Neural progenitor cell (in vitro differentiated cells): ENCODE measurements at regions not wholly inside any gene's neighbourhood (a gene's known extent, or its start where the extent isn't known, plus 50 kb on each side); places are given as distances from the start of the nearest gene placed in this dataset.

Experiments used
- EZH2 ChIP-seq: fragments of 200-600 bp; sonication (generic); IDR thresholded peaks from 2 replicates; pipeline ENCODE4 v1.6.1; 2017; ENCODE audit warnings: antibody characterized with exemption, mild to moderate bottlenecking, moderate library complexity
- EZH2phosphoT487 ChIP-seq: fragments of 200-600 bp; sonication (generic); IDR thresholded peaks from 2 replicates; pipeline ENCODE4 v1.6.1; 2017; ENCODE audit warnings: antibody characterized with exemption
- TF ChIP-seq, protein P1 (sequence below): fragments of 200-600 bp; sonication (generic); IDR thresholded peaks from 2 replicates; pipeline ENCODE4 v1.5.1; 2017; ENCODE audit warnings: antibody characterized with exemption, mild to moderate bottlenecking

DNA sequence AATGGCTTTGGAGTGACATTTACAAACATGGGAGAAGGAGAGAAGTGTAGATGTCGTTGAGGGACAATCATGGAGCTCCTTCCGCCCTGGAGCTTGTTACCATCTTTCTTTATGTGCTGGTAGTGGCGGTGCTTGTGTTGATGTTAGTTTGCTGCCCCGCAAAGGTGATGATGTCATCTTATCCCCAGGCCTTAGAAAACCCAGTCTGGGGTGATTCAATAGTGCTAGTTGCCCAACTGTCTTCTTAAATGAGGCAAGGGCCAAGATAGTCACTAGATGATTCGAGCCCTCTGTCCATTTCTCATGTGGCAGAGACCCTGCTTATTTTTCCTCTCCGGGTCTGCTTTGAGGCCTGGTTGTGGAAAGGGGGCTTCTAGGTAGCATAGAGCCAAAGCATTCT is 277.4 kb downstream of the CCSER2 start:
- TF ChIP-seq, protein P1, sequence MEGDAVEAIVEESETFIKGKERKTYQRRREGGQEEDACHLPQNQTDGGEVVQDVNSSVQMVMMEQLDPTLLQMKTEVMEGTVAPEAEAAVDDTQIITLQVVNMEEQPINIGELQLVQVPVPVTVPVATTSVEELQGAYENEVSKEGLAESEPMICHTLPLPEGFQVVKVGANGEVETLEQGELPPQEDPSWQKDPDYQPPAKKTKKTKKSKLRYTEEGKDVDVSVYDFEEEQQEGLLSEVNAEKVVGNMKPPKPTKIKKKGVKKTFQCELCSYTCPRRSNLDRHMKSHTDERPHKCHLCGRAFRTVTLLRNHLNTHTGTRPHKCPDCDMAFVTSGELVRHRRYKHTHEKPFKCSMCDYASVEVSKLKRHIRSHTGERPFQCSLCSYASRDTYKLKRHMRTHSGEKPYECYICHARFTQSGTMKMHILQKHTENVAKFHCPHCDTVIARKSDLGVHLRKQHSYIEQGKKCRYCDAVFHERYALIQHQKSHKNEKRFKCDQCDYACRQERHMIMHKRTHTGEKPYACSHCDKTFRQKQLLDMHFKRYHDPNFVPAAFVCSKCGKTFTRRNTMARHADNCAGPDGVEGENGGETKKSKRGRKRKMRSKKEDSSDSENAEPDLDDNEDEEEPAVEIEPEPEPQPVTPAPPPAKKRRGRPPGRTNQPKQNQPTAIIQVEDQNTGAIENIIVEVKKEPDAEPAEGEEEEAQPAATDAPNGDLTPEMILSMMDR, result no peak
- TF ChIP-seq EZH2 (no peak), EZH2phosphoT487 (no peak)
